HL-60 (cell line): ENCODE measurements at regions not wholly inside any gene's neighbourhood (a gene's known extent, or its start where the extent isn't known, plus 50 kb on each side); places are given as distances from the start of the nearest gene placed in this dataset.

Experiments
- DNase-seq, 2 experiments: peaks; one replicate each; pipeline ENCODE4 v3.0.0-alpha.2; 2010 to 2020; ENCODE audit warnings: low read depth in 1 of 2, low spot score in 1 of 2
- H3K27ac ChIP-seq: fragments of 250-450 bp; sonication (Bioruptor Pico); replicated peaks from 2 replicates; pipeline ENCODE4 v1.5.1; 2020; ENCODE audit warnings: mild to moderate bottlenecking, moderate library complexity
- H3K27me3 ChIP-seq: fragments of 250-450 bp; sonication (Bioruptor Pico); 2 replicates; pipeline ENCODE4 v1.5.1; 2021; ENCODE audit warnings: mild to moderate bottlenecking, moderate library complexity; ENCODE audit not compliant: insufficient read depth, poor library complexity, severe bottlenecking
- H3K4me3 ChIP-seq: replicated peaks from 2 replicates; pipeline ENCODE4 v1.5.1; 2011; ENCODE audit warnings: mild to moderate bottlenecking, control low read depth, low read length; ENCODE audit not compliant: insufficient read depth
- GABPA ChIP-seq: IDR thresholded peaks from 2 replicates; pipeline ENCODE4 v1.6.1; 2012; ENCODE audit warnings: low read depth
- POLR2AphosphoS5 ChIP-seq: IDR thresholded peaks from 2 replicates; pipeline ENCODE4 v1.6.1; 2012; ENCODE audit warnings: low read depth
- REST ChIP-seq: IDR thresholded peaks from 2 replicates; pipeline ENCODE4 v1.6.1; 2012; ENCODE audit warnings: low read depth; ENCODE audit not compliant: insufficient replicate concordance
- SPI1 ChIP-seq: IDR thresholded peaks from 2 replicates; pipeline ENCODE4 v1.6.1; 2012; ENCODE audit warnings: low read depth, mild to moderate bottlenecking, borderline replicate concordance
- TF ChIP-seq, protein P1 (sequence below): IDR thresholded peaks from one replicate; pipeline ENCODE4 v1.5.1; 2011; ENCODE audit warnings: low read length, control low read depth, inconsistent platforms; ENCODE audit not compliant: insufficient read depth

GRCh38 chr17:63306855-63307254, 139.3 kb downstream of the CYB561 start:
- no peak overlapping the region for H3K27ac ChIP-seq
- no peaks in the 10 kb centered on the region for H3K27me3 ChIP-seq
- no peak overlapping the region for H3K4me3 ChIP-seq
- TF ChIP-seq GABPA (no peak), REST (no peak), POLR2AphosphoS5 (no peak), SPI1 (no peak)
- TF ChIP-seq, protein P1, sequence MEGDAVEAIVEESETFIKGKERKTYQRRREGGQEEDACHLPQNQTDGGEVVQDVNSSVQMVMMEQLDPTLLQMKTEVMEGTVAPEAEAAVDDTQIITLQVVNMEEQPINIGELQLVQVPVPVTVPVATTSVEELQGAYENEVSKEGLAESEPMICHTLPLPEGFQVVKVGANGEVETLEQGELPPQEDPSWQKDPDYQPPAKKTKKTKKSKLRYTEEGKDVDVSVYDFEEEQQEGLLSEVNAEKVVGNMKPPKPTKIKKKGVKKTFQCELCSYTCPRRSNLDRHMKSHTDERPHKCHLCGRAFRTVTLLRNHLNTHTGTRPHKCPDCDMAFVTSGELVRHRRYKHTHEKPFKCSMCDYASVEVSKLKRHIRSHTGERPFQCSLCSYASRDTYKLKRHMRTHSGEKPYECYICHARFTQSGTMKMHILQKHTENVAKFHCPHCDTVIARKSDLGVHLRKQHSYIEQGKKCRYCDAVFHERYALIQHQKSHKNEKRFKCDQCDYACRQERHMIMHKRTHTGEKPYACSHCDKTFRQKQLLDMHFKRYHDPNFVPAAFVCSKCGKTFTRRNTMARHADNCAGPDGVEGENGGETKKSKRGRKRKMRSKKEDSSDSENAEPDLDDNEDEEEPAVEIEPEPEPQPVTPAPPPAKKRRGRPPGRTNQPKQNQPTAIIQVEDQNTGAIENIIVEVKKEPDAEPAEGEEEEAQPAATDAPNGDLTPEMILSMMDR, result no peak
- DNase-seq, result no peak

- H3K4me3 ChIP-seq, result no peak overlapping the region
- DNase-seq, result no peak
- TF ChIP-seq SPI1 (no peak), GABPA (no peak), POLR2AphosphoS5 (no peak), REST (no peak)
- TF ChIP-seq, protein P1, result no peak
- H3K27me3 ChIP-seq, result no peaks in the 10 kb centered on the region
- H3K27ac ChIP-seq, result no peak overlapping the region
Observed at GRCh38 chr17:63308272-63308671, 137.8 kb downstream of the CYB561 start.

GRCh38 chr17:63309021-63309420, 137.1 kb downstream of the CYB561 start:
- TF ChIP-seq REST, result no peak
- no peak overlapping the region for H3K27ac ChIP-seq
- H3K27me3 ChIP-seq, result no peaks in the 10 kb centered on the region
- H3K4me3 ChIP-seq, result no peak overlapping the region
- DNase-seq, result no peak

GRCh38 chr17:63311416-63311937, 134.6 kb downstream of the CYB561 start:
- TF ChIP-seq, protein P1, result no peak
- TF ChIP-seq GABPA, result no peak
- no peak for TF ChIP-seq REST
- no peak for TF ChIP-seq SPI1
- TF ChIP-seq POLR2AphosphoS5, result no peak
- no peak for DNase-seq
- no peaks in the 10 kb centered on the region for H3K27me3 ChIP-seq
- no peak overlapping the region for H3K27ac ChIP-seq
- H3K4me3 ChIP-seq, result no peak overlapping the region
